ENCODE measurements at regions not wholly inside any gene's neighbourhood (a gene's known extent, or its start where the extent isn't known, plus 50 kb on each side); places are given as distances from the start of the nearest gene placed in this dataset.

DNA sequence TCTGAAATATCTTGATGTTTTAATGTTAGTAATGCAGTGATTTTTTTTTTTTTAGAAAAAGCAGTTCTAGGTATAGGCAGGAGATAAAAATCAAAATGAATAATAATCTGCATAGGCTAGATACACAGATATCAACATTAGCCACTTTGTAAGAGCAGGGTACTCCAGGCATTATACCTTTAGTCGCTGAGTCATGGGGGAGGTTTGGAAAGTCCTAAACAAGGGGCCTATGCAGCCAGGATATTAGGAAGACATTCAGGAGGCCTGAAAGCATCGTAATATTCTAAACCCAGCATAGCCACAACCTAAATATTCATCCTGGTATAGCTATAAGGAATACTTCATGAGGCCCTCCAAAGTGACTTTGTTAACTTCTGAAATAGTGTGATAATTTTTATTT, 258.1 kb upstream of the NECTIN3 start:
- no peak for DNase-seq

GRCh38 chr3:110814170-110815007, 257.2 kb upstream of the NECTIN3 start:
- DNase-seq, result no peak

DNA sequence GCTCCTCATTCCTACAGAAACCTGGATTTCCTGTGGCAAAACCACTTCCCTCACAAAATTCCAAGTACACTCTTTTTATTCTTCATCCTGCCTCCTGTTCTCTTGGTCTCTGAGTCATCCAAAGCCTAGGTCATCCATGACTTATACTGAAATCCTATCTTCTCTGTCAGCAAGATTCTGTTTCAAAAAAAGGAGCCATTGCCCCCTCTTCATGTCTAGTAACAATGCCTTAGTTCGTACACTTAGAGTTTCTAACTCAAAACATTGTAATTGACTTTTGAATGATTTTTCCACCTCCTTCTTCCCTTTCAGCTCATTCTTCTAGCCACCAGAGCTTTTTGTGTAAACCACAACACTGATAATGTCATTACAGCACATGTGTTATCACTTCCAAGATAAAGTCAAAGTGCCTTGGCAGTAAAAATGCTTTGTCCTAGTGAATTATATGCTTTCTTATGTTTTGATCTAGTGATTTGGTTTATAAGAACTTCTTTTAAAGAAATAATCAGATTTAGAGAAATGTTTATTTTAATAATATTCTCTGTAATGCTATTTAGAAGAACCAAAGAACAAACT, 256.5 kb upstream of the NECTIN3 start:
- DNase-seq, result no peak

- no peak for DNase-seq
Measured at GRCh38 chr3:110816008-110816407, 255.6 kb upstream of the NECTIN3 start.

DNA sequence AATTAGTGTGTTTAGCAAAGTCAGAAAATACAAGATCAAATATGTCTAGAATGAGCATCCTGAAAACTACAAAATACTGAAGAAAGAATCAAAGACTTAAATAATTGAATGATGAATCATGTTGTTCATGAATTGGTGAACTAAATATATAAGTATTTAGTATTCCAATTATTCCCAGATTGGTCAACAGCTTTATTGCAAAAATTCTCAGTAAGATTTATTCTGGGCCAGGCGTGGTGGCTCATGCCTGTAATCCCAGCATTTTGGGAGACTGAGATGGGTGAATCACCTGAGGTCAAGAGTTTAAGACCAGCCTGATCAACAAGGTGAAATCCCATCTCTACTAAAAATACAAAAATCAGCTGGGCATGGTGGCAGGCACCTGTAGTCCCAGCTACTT, 250.0 kb upstream of the NECTIN3 start:
- no peak for DNase-seq

- DNase-seq, result no peak
Measured at GRCh38 chr3:110822971-110823370, 248.6 kb upstream of the NECTIN3 start.

- no peak for DNase-seq
Measured at GRCh38 chr3:110846971-110847370, 224.6 kb upstream of the NECTIN3 start.

GRCh38 chr3:110849064-110849463, 222.6 kb upstream of the NECTIN3 start:
- DNase-seq, result no peak

DNA sequence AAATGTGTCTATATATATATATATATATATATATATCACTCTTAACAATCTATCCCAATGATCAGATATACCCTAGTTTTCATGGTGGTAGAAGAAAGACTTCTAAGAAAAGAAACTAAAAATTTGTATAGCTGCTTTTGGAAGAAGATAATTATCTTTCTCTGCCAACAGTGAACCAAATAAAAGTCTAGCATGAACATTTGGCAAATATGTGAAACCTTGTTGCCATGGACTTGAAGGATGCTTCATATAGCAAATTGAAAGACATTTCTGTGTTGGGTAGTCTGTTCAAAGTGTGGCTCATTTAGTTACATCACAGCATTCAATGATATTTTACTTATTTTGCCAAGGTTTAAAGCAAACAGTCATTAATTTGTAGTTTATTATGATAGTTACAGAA, 219.9 kb upstream of the NECTIN3 start:
- no peak for DNase-seq

DNA sequence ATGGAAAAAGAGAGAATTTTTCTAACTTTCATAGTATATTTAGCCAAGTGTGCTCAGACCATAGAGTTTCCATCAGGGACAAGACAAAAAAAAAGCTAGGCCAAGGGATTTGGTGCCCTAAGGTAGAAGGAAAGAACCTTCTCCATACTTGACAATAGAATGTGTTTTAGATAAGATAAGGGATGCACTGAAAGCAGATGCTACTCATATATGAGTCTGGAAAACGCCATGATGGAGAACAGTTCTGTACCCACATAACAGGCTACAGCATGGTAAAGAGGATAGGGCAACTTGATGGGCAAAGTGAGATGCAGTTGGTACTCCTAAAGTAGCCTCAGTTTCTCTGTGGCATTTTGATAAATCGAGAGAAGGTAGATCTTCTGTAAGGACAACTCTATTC, 216.4 kb upstream of the NECTIN3 start:
- DNase-seq, result no peak

GRCh38 chr3:110856916-110857315, 214.7 kb upstream of the NECTIN3 start:
- no peak for DNase-seq

GRCh38 chr3:110858549-110858948, 213.1 kb upstream of the NECTIN3 start:
- DNase-seq, result no peak

DNA sequence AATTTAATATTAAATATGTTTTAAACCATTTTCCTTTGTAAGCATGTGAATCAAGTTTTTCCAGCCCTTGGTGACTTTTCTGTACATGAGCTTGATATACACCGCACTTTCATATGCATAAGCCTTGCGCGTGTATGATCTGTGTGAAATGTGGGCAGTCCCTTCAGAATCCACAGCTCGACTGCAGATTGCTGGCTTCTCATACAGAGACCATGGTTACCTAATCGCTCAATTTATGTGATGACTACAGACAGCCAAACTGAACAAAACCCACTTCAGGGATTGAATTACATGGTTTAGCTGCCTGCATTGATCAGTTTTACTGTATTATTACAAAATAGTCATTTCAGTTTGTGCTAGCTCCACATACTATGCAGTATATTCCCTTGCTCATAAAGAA, 212.3 kb upstream of the NECTIN3 start:
- DNase-seq, result no peak

DNA sequence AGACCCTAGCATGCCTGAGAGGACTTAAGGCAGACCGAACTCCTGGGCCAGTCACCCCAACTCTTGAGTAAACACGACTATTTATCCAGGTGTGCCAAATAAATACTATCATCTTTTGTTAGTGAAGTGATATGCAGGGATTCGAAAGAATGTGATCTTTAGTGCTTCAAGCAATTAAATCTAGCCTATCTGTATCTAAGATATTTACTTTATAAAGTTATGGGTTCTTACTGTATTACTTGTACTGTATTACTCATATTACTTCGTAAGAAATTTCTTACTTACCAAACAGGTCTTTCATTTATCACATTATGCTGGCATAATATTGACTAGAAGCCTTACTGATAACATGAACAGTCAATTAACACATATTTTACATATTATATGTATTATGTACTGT, 211.6 kb upstream of the NECTIN3 start:
- no peak for DNase-seq

- DNase-seq, result no peak
Measured at GRCh38 chr3:110865934-110866333, 205.7 kb upstream of the NECTIN3 start.

DNA sequence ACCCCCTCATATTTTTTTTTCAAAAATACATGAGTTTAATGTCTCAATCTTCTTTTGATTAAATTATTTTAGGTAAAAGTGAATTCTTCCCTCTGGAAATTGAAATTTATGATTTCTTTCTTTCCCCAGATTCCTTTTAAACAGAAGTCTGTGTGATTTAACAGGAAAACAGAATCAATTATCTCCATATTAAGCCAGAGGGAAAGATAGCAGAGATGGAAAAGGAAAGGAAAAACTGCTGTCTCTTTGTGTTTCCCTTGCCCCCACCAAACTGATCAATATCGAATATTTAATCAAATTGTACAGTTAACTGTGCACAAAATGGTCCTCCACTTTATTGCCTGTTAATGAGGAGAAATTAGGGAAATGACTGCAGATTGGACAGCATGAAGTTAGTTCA, 203.5 kb upstream of the NECTIN3 start:
- no peak for DNase-seq

DNA sequence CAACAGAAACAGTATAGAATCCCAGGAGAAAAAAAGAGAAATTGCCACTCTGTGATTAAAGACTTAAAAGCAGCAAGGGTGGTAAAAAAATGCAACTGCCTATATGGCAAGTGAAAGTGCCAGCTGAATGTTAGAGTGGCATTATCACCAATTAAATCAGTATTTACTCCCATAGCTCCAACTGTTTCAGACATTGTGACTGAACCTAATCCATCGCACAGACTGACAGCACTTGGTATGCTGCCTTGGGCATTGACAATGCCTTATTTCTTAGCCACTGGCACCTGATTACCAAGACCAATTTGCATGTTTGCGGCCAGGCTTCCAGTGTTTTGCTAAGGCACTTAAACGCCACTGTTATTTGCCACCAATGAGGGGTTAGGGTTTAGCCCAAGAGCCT, 201.9 kb upstream of the NECTIN3 start:
- DNase-seq, result no peak

- DNase-seq, result no peak
Measured at GRCh38 chr3:110871869-110872268, 199.7 kb upstream of the NECTIN3 start.

GRCh38 chr3:110878692-110879091, 192.9 kb upstream of the NECTIN3 start:
- no peak for DNase-seq

DNA sequence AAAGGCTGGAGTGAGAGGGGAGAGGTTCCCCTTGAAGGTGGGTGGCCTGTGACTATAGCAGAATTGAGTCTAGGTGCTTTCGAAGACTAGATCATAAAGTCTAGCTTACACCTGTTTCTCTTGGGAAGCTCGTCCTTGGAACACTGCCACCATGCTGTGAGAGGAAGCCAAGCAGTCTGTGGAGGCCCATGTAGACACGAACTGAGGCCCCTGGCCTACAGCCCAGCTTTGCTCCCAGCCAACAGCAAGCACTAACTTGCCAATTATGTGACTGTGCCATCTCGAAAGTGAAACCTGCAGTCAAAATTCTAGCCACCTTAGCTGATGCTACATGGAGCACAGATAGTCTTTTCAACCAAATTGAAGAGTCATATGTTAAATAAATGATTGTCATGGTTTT, 190.5 kb upstream of the NECTIN3 start:
- no peak for DNase-seq

GRCh38 chr3:110886222-110886893, 185.3 kb upstream of the NECTIN3 start:
- DNase-seq, result no peak

DNA sequence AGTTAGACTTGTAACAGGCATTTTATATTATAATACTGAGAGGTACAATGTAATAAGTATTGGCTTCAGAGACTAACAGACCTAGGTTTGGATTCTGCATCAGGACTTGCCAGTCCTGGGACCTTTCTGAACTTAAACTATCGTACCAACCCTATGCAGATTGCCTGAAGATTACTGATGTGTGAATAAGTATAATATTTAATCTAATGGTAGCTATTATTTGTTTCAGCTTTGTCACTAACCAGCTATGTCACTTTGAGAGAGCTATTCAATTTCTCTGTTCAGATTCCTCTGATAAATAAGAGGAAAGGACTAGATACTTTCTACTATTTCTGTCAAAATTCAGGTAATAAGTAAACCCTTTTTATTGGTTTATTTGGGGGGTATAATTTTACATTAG, 184.4 kb upstream of the NECTIN3 start:
- DNase-seq, result no peak
